ENCODE measurements at regions not wholly inside any gene's neighbourhood (a gene's known extent, or its start where the extent isn't known, plus 50 kb on each side); places are given as distances from the start of the nearest gene placed in this dataset.

GRCh38 chr14:32003585-32003984, 73.5 kb upstream of the ARHGAP5 start:
- BruUV-seq (replicated peaks) = no TSS peak
- ChIA-PET POLR2A (no interaction called here), CTCF (no interaction called here)
- Mint-ChIP-seq H3K9me3 (ENCODE audit: unreplicated experiment) (peaks cover 8% of the 10 kb centered on the region), H3K36me3 (ENCODE audit: insufficient read depth, unreplicated experiment) (no peaks in the 10 kb centered on the region), H3K27ac (ENCODE audit: unreplicated experiment) (no peak overlapping the region), H3K27me3 (ENCODE audit: insufficient read depth, unreplicated experiment) (no peaks in the 10 kb centered on the region), H3K4me3 (ENCODE audit: unreplicated experiment) (no peak overlapping the region), H3K4me1 (ENCODE audit: low read depth, unreplicated experiment) (peaks cover 28% of the 10 kb centered on the region)
- H3K9me3 ChIP-seq = no peaks in the 10 kb centered on the region
- TF ChIP-seq CTCF (IDR thresholded peaks at IDR 0.05; ENCODE audit: insufficient read depth in 1 of 2, low read depth in 1 of 2, low read length in 1 of 2, severe bottlenecking in 1 of 2, unreplicated experiment in 1 of 2) = no peak
- no peak for DNase-seq
- H3K36me3 ChIP-seq (ENCODE audit: control insufficient read depth, insufficient read depth, low read length) = no peaks in the 10 kb centered on the region
- intact Hi-C loops (cut with micrococcal nuclease; ENCODE audit: unreplicated experiment) = no loop called here
- no peak overlapping the region for H3K4me3 ChIP-seq (ENCODE audit: low read depth, low read length)
- peaks cover 30% of the 10 kb centered on the region for H3K4me1 ChIP-seq
- H3K27me3 ChIP-seq (replicated peaks; ENCODE audit: control insufficient read depth, insufficient read depth, low read length) = no peaks in the 10 kb centered on the region

GRCh38 chr14:32004300-32004699, 72.8 kb upstream of the ARHGAP5 start:
- Histone ChIP-seq H3K27me3 (replicated peaks; ENCODE audit: control insufficient read depth, insufficient read depth, low read length) (no peaks in the 10 kb centered on the region), H3K36me3 (ENCODE audit: control insufficient read depth, insufficient read depth, low read length) (no peaks in the 10 kb centered on the region), H3K4me1 (peaks cover 36% of the 10 kb centered on the region), H3K4me3 (ENCODE audit: low read depth, low read length) (no peak overlapping the region), H3K9me3 (no peaks in the 10 kb centered on the region)
- TF ChIP-seq CTCF (IDR thresholded peaks at IDR 0.05; ENCODE audit: insufficient read depth in 1 of 2, low read depth in 1 of 2, low read length in 1 of 2, severe bottlenecking in 1 of 2, unreplicated experiment in 1 of 2) = no peak
- Mint-ChIP-seq H3K27me3 (ENCODE audit: insufficient read depth, unreplicated experiment) (no peaks in the 10 kb centered on the region), H3K27ac (ENCODE audit: unreplicated experiment) (no peak overlapping the region), H3K4me3 (ENCODE audit: unreplicated experiment) (no peak overlapping the region), H3K9me3 (ENCODE audit: unreplicated experiment) (peaks cover 8% of the 10 kb centered on the region), H3K36me3 (ENCODE audit: insufficient read depth, unreplicated experiment) (no peaks in the 10 kb centered on the region), H3K4me1 (ENCODE audit: low read depth, unreplicated experiment) (peaks cover 33% of the 10 kb centered on the region)
- intact Hi-C loops (cut with micrococcal nuclease; ENCODE audit: unreplicated experiment) = no loop called here
- BruUV-seq (replicated peaks) = no TSS peak
- DNase-seq = no peak
- ChIA-PET CTCF (no interaction called here), POLR2A (no interaction called here)

- TF ChIP-seq CTCF (IDR thresholded peaks at IDR 0.05; ENCODE audit: insufficient read depth in 1 of 2, low read depth in 1 of 2, low read length in 1 of 2, severe bottlenecking in 1 of 2, unreplicated experiment in 1 of 2) = no peak
- ChIA-PET POLR2A (no interaction called here), CTCF (no interaction called here)
- no peaks in the 10 kb centered on the region for H3K36me3 ChIP-seq (ENCODE audit: control insufficient read depth, insufficient read depth, low read length)
- Mint-ChIP-seq H3K27me3 (ENCODE audit: insufficient read depth, unreplicated experiment) (no peaks in the 10 kb centered on the region), H3K4me1 (ENCODE audit: low read depth, unreplicated experiment) (peaks cover 44% of the 10 kb centered on the region), H3K4me3 (ENCODE audit: unreplicated experiment) (peak overlapping the region; percentile 15), H3K36me3 (ENCODE audit: insufficient read depth, unreplicated experiment) (no peaks in the 10 kb centered on the region), H3K9me3 (ENCODE audit: unreplicated experiment) (peaks cover 8% of the 10 kb centered on the region), H3K27ac (ENCODE audit: unreplicated experiment) (peak overlapping the region; percentile 98)
- intact Hi-C loops (cut with micrococcal nuclease; ENCODE audit: unreplicated experiment) = no loop called here
- no peak overlapping the region for H3K4me3 ChIP-seq (ENCODE audit: low read depth, low read length)
- no peak for DNase-seq
- no peaks in the 10 kb centered on the region for H3K27me3 ChIP-seq (replicated peaks; ENCODE audit: control insufficient read depth, insufficient read depth, low read length)
- no TSS peak for BruUV-seq (replicated peaks)
- no peaks in the 10 kb centered on the region for H3K9me3 ChIP-seq
- H3K4me1 ChIP-seq = peaks cover 49% of the 10 kb centered on the region
These were observed 71.5 kb upstream of the ARHGAP5 start for GRCh38 chr14:32005628-32006027.

Measured in Caco-2 (cell line).